Hematopoietic multipotent progenitor cell treated with erythropoietin and hydrocortisone succinate and interleukin-3 and kit ligand, for 4 days (in vitro differentiated cells): ENCODE measurements at regions not wholly inside any gene's neighbourhood (a gene's known extent, or its start where the extent isn't known, plus 50 kb on each side); places are given as distances from the start of the nearest gene placed in this dataset.
"Not testable (repeated sequence)": the region's sequence is repeated elsewhere in the genome, so short reads cannot be mapped to it uniquely, and the experiment has no call there.

Source experiments
- DNase-seq: peaks from one replicate; pipeline ENCODE4 v3.0.0-alpha.2; 2015

DNA sequence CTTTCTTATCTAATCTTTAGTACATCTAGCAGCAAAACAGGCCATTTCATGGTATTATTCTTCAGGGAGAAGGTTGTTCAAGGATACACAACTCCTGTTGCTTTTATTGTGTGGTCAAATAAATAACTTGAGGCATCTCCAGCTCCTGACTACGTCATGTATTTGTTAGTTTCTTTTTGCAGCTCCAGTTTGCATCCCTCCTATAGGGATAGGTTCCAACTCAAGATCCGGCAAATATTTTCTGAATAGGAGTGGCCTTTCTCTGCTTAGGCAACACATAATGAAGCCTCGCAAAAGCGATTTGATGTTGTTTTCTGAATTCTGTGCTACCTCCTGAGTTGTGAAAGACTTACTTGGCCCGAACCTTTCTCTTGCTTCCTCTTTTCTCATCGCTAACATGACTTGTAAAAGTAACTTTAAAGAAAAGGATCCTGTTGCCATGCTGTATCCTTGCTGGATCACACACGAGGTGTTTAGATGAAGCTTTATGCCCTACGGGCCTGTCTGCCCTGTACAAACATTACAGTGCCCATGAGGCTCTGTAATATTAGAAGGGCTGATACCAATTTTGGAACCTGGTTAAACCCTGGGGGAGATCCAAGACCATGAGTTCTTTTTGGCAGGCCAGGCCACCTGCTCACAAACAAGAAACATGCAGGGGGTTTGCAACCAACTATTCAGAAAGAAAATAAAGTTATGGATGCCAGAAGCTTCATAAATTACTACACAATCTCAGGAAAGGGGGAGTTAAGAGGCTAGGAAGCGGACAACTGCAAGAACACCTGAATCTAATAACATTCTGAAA lies 149.8 kb upstream of the FGF10 start:
- peak; percentile 0 for DNase-seq

DNA sequence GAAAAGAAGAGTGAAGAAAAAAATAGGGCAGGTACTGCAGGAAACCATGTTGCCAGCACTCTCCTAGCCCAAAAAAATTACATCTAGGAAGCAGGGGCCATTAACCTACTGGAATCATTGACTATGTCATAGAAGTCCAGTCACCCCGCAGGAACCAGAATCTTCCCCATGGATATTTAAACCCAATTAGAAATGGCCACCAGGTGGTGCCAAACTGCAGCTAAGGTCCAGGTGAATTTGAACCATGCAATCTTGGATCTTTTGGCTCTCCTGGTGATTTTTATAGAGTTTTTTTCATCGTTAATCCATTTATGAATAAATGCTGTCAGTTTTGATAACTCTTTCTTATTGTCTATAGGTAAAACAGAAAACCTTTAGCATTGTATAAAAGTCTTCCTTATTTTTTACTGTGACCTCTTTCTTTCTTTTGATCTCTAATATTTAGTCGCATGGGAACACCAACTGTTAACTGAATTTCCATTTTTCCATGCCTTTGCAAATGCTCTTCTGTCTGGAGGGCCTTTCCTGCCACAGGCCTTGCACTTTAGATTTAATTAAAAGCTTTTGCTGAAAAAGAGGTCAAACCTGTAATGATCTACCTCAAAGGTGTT lies 147.5 kb upstream of the FGF10 start:
- DNase-seq: peak; percentile 39

DNA sequence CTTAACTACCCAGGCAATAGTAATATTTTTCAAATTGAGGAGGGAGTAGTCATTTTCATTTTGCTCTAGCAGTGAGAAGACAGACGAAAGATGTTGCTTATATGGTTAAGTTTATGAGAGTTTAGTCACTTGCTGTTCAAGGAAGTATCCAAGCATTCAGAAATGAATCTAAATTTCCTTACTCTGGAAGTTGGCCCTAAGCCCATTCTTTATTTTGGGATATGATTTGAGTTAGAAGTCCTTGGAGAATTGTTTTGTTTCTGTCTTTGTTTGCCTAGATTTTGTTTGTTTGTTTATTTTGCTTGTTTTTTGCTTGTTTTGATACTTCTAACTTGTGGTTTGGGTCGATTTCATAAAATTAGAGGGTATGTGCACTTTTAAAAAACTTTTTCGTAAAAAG lies 146.4 kb upstream of the FGF10 start:
- DNase-seq: no peak

DNA sequence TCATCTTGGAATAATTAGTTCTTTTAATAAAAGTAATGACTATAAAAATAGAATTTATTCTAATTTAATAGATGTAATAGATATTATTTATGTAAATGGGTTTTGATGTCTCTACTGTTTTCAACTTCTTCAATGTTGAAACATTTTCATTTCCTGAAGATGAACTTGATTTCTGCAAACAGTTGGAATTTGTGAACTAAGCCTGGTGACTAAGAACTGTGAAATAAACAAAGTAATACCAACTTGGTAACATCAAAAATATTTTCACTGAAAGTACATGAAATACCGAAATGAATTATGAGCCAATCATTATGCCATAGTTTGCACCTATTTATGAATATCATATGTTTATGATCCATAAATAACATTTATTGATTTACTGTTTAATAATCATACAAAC lies 143.8 kb upstream of the FGF10 start:
- no peak for DNase-seq

DNA sequence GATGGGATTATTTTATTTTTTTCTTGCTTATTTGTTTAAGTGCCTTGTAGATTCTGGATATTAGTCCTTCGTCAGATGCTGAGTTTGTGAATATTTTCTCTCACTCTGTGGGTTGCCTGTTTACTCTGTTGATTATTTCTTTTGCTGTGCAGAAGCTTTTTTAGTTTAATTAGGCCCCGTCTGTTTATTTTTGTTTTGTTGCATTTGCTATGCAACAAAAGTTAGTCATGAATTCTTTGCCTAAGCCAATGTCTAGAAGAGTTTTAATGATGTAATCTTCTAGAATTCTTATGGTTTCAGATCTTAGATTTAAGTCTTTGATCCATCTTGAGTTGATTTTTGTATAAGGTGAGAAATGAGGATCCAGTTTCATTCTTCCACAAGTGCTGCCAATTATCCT lies 142.5 kb upstream of the FGF10 start:
- DNase-seq: not testable (repeated sequence)

DNA sequence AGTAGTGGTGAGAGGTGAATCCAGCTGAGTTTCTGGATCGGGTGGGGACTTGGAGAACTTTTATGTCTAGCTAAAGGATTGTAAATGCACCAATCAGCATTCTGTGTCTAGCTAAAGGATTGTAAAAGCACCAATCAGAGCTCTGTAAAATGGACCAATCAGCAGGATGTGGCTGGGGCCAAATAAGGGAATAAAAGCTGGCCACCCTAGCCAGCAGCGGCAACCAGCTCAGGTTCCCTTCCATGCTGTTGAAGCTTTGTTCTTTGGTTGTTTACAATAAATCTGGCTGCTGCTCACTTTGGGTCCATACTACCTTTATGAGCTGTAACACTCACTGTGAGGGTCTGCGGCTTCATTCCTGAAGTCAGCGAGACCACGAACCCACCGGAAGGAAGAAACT lies 141.6 kb upstream of the FGF10 start:
- not testable (repeated sequence) for DNase-seq

DNA sequence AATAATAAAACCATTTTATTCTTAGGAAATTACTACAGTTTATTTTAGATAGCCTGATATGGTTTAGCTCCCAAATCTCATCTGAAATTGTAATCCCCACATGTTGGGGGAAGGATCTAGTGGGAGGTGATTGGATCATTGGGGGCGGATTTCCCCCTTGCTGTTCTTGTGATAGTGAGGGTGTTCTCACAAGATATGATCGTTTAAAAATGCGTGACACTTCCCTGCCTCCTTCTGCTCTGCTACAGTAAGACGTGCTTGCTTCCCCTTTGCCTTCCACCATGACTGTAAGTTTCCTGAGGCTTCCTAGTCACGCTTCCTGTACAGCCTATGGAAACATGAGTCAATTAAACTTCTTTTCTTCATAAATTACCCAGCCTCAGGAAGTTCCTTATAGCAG lies 122.4 kb upstream of the FGF10 start:
- no peak for DNase-seq

DNA sequence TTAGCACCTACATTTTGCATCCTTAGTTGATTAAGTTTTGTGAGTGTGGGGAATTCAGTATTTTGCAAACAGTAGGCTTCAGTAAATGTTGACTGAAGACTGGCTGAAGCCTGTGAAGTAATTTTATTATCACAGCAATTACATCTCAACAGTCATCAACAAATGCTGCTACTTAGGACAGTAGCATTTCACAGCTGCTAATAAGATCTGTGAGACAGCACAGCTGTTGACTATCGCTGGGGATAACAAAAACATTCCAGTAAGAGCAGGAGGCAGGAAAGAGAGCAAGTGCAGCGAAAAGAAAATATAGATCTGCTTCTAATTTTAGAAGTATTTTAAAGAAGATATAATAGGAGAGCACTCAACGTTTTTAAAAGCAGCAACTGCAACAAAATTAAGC lies 117.3 kb upstream of the FGF10 start:
- DNase-seq: no peak

DNA sequence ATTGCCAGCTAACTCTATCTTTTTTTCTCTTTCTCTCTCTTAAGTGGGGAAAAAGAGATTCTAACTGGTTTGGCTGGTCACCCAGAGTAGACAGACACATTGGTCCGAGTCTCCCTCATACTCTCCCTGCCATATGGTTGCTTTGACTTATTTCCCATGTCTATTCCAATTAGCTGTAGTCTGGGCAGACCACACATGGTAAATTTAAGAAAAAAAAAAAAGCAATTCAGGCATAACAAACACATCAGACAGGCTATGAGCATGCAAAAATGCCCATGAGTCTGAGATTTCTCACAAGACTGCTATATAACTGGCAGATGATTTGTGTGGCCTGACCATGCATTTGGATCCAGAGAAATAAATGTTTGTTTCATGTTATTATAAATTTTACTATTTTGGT lies 110.2 kb upstream of the FGF10 start:
- no peak for DNase-seq

DNA sequence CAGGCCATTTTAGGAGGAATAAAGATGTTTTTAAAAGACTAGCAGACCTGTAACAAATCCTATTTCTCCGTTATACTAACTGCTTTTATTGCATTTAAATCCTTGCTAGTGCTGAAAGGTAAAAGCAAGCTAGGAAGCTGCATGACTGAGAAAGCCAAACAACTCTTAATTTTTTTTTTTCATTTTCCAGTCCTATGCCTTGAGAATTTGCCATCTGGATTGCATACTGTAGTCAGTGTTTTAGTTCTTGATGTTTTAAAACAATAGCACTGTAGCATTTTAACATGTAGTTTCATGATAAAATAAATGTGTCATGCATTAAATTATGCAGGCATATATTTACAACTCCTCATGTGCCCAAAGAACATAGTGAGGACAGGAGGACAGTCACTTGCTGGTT lies 108.4 kb upstream of the FGF10 start:
- DNase-seq: no peak

DNA sequence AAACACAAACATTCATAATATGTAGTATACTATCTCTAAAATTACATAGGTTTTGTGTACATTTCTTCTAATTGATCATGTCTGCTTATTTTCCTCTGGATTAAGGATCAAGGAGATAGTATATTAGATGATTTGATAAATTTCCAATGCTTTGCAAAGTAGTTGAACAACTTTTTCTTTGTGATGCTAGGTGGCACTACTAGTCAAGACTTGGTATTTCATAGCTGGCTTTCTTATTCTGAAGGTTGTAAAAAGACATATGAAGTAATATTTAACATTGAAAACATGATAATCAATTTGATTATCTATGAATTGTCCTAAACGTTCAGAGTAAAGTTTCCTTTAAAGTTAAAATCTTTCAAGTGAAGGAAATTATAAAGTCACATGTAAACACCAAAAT lies 106.1 kb upstream of the FGF10 start:
- DNase-seq: no peak

DNA sequence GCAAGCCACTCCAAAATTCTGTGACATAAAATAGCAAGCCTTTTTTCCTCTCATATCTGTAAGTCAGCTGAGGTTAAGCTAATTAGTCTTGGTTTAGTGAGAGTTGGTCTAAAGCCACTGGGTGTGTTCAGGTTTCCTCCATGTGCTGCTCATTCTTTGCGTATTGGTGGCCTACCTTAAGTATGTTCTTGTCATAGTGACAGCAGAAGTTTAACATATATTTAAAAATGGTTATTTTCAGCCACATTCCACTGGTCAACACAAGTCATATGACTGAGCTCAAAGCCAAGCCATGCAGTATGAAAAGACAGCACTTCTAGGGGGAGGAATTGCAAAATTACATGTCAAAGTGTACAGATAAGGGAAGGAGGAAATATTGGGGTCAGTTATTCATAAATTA lies 100.5 kb upstream of the FGF10 start:
- no peak for DNase-seq

DNA sequence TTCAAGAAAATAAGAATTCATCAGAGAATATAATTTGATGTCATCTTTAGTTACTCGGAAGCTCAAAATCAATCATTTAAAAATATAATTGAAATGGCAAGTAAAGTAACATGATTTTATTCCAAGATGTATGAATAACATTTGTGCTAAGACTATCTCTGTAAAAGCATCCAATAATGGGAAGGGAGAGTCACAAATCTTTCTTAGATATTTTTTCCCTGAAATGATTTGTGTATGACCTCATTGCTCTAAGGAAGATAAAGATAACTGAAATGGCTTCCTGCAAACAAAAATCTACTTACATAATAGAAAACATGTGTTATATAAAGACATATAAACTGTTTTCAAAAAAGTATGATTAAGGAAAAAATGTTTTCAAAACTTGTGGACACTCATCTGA lies 97.4 kb upstream of the FGF10 start:
- no peak for DNase-seq

DNA sequence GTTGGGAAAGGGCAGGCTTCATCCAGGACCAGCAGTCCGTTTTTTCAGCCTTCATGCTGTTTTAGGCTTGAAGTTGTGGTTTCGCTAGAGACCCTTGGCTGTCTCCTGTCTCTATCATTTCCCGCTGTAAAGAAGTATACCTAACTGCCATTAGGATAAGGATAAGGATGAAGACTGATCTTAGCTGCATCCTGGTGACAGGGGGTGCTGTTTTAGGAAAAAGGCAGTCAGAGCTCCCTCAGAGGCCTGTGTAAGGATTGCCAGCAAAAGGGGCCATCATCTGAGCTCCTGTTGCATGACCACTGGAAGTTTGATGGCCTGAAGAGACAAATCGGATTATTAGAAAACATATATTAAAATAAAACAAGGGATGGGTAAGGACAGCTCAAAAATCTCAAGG lies 64.8 kb upstream of the FGF10 start:
- DNase-seq: no peak

DNA sequence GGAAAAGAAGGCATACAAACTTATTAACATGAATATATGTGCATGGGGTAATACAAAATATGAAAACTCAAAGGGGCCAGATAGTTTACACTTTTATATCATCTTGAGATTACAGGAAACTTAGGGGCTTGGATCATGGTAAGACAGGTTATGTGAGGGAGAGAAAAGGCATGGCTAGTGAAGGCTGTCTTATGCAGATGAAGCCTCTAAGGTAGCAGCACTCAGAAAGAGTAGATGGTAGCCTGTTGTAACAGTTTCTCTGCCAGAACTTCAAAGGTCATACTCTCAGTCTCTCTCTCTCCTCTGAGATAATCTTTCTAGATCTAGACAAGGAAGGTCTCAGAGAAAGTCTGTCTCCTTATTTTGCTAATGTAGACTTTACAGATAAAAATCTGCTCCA lies 57.2 kb upstream of the FGF10 start:
- no peak for DNase-seq

DNA sequence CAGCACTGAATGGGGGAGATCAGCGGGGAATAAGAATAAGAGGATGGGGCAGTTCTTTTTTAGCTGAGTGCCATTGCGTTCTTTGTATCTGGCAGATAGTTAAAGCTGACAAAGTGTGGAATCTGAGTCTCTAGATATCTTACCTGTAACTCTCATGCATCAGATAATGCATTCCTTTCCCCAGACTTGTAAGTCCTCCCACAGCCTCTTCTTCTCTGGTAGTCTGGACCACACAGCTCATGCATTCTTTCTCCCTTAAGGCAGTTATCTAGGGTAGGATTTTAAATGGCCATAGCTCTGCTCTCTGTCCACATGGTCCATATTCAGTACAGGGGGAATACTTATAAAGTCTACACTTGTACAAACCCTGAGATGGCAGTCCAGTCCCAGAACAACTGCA lies 54.0 kb upstream of the FGF10 start:
- no peak for DNase-seq

DNA sequence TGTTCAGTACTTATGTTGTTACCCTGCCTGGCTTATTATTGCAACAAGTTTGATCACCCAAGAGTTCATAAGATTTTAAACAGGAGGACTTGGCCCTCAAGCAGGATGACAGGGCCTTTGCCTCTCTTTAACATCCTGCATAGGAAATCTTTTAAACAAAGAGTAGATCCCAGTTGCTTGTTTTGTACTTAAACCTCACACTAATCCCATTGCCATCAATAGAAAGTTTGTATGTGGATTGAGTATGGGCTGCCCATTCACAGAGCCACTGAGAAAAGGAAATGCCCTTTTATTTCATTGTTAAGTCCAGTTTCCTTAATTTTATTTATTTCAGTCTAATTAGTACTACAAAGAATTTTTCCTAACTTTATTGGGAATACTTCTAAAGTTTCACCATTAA lies 52.2 kb upstream of the FGF10 start:
- no peak for DNase-seq

DNA sequence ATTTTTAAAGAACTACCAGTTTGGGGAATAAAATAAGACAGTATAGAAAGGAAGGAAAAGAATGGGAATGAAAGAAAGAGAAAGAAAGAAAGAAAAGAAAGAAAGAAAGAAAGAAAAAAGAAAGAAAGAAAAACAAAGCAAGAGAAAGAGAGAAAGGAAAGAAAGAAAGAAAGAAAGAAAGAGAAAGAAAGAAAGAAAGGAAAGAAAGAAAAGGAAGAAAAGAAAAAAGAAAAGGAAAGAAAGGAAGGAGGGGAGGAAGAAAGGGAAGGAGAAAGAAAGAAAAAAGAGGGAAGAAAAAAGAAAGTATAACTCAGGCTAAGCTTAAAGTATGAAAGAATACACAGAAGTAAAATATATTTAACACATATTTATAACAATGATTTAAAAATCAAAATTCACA lies 51.0 kb upstream of the FGF10 start:
- DNase-seq: no peak
